ENCODE measurements at regions not wholly inside any gene's neighbourhood (a gene's known extent, or its start where the extent isn't known, plus 50 kb on each side); places are given as distances from the start of the nearest gene placed in this dataset.

GRCh38 chr3:147117631-147118030, 288.7 kb downstream of the ZIC4 start (continued):
- TF ChIP-seq CTCF (conservative IDR thresholded peaks at IDR 0.05; ENCODE audit: low read depth in 2 of 2) = no peak

GRCh38 chr3:147113293-147114044, 292.9 kb downstream of the ZIC4 start:
- Histone ChIP-seq H3K9me2 (ENCODE audit: insufficient read depth) (no peaks in the 10 kb centered on the region), H3K36me3 (ENCODE audit: insufficient read depth) (no peaks in the 10 kb centered on the region), H3K4me2 (no peak overlapping the region), H2AFZ (no peak overlapping the region), H3K27me3 (ENCODE audit: insufficient read depth) (no peaks in the 10 kb centered on the region), H3F3A (replicated peaks; ENCODE audit: low read depth) (no peaks in the 10 kb centered on the region), H3K27ac (ENCODE audit: low read depth) (no peak overlapping the region), H4K20me1 (replicated peaks; ENCODE audit: insufficient read depth) (no peaks in the 10 kb centered on the region), H3K4me3 (no peak overlapping the region), H3K4me1 (ENCODE audit: insufficient read depth) (no peaks in the 10 kb centered on the region), H3K79me2 (replicated peaks; ENCODE audit: insufficient read depth) (no peaks in the 10 kb centered on the region)
- Mint-ChIP-seq H3K9me3 (no peaks in the 10 kb centered on the region), H3K4me1 (no peaks in the 10 kb centered on the region), H3K4me3 (no peak overlapping the region), H3K36me3 (ENCODE audit: low read depth) (no peaks in the 10 kb centered on the region), H3K27me3 (ENCODE audit: insufficient read depth, low read depth, poor library complexity) (no peaks in the 10 kb centered on the region), H3K27ac (no peak overlapping the region)
- DNase-seq (ENCODE audit: low spot score) (no peak), ATAC-seq (no peak)
- TF ChIP-seq CREB1 (CRISPR knock-in tag; IDR thresholded peaks at IDR 0.05; ENCODE audit: low read depth) (no peak), STAT1 (IDR thresholded peaks at IDR 0.05; ENCODE audit: unreplicated experiment) (no peak), ZNF462 (CRISPR knock-in tag; IDR thresholded peaks at IDR 0.05) (no peak), ZNF331 (CRISPR knock-in tag; IDR thresholded peaks at IDR 0.05; ENCODE audit: low read depth) (no peak), JUNB (IDR thresholded peaks at IDR 0.05; ENCODE audit: unreplicated experiment) (no peak), CTCF (conservative IDR thresholded peaks at IDR 0.05; ENCODE audit: low read depth in 2 of 2) (no peak), NANOG (IDR thresholded peaks at IDR 0.05; ENCODE audit: borderline replicate concordance) (no peak), ZNF114 (CRISPR knock-in tag; IDR thresholded peaks at IDR 0.05) (no peak)
- TF ChIP-seq, protein P1, sequence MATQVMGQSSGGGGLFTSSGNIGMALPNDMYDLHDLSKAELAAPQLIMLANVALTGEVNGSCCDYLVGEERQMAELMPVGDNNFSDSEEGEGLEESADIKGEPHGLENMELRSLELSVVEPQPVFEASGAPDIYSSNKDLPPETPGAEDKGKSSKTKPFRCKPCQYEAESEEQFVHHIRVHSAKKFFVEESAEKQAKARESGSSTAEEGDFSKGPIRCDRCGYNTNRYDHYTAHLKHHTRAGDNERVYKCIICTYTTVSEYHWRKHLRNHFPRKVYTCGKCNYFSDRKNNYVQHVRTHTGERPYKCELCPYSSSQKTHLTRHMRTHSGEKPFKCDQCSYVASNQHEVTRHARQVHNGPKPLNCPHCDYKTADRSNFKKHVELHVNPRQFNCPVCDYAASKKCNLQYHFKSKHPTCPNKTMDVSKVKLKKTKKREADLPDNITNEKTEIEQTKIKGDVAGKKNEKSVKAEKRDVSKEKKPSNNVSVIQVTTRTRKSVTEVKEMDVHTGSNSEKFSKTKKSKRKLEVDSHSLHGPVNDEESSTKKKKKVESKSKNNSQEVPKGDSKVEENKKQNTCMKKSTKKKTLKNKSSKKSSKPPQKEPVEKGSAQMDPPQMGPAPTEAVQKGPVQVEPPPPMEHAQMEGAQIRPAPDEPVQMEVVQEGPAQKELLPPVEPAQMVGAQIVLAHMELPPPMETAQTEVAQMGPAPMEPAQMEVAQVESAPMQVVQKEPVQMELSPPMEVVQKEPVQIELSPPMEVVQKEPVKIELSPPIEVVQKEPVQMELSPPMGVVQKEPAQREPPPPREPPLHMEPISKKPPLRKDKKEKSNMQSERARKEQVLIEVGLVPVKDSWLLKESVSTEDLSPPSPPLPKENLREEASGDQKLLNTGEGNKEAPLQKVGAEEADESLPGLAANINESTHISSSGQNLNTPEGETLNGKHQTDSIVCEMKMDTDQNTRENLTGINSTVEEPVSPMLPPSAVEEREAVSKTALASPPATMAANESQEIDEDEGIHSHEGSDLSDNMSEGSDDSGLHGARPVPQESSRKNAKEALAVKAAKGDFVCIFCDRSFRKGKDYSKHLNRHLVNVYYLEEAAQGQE (IDR thresholded peaks at IDR 0.05; ENCODE audit: unreplicated experiment) = no peak
